ENCODE measurements at regions not wholly inside any gene's neighbourhood (a gene's known extent, or its start where the extent isn't known, plus 50 kb on each side); places are given as distances from the start of the nearest gene placed in this dataset.

- no peaks in the 10 kb centered on the region for H3K36me3 Mint-ChIP-seq
- DNase-seq = no peak
- H3K27ac Mint-ChIP-seq = peak overlapping the region in 7 of 10 donors; percentile 4 to 78 (median 36)
- no peak for ATAC-seq
- H3K9me3 Mint-ChIP-seq = no peaks in the 10 kb centered on the region
- H3K4me1 Mint-ChIP-seq = peaks cover 6 to 22% (median 18%) of the 10 kb centered on the region in 4 donors
- POLR2A ChIA-PET = no interaction called here
- peaks cover 0 to 4% (median 0%) of the 10 kb centered on the region in 5 donors for H3K27me3 Mint-ChIP-seq
- peak overlapping the region in 9 of 10 donors; percentile 24 to 68 (median 48) for H3K4me3 Mint-ChIP-seq
These were observed 155.3 kb upstream of the FSCB start for GRCh38 chr14:44662250-44662891.

- peaks cover 3 to 13% (median 13%) of the 10 kb centered on the region in 4 donors for H3K4me1 Mint-ChIP-seq
- H3K27me3 Mint-ChIP-seq = peaks cover 0 to 4% (median 0%) of the 10 kb centered on the region in 5 donors
- H3K27ac Mint-ChIP-seq = no peak overlapping the region
- no peaks in the 10 kb centered on the region for H3K9me3 Mint-ChIP-seq
- ATAC-seq = no peak
- no peaks in the 10 kb centered on the region for H3K36me3 Mint-ChIP-seq
- DNase-seq = no peak
- H3K4me3 Mint-ChIP-seq = no peak overlapping the region
- POLR2A ChIA-PET = no interaction called here
These were observed 151.3 kb upstream of the FSCB start for GRCh38 chr14:44658389-44658696.

DNA sequence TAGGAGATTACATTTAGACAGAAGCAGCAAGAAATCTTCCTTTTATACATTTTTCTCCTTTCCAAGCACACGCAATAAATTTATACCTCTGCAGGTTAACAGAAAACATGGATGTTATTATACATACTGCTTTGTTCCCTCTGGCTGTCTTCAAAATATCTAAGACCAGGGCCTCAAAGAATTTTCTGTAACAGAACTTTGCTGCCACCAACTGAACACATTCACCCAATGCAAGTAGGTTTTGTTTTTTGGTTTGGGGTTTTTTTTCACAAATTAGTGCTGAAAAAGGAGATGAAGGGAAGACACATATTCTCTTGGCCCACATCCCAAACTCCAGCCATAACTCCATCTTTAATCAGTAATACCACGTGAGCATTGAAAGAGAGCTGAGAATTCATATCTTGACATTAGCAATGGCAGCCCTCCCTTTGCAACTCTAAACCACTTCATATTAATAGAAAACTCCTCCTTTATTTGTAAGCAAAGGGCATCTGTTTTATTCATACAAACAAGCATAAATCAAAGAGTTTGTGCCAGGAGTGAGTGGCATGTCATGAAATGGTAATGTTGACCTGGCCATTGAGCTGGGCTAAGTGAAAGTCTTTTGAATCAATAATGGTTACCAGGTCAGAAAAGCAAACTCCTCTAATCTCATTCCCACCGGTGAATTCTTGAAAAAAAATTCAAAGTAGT lies 150.8 kb upstream of the FSCB start:
- DNase-seq (no peak), ATAC-seq (no peak)
- POLR2A ChIA-PET = no interaction called here
- no peaks in the 10 kb centered on the region for H3K9me3 Mint-ChIP-seq
- H3K27ac Mint-ChIP-seq = no peak overlapping the region
- no peaks in the 10 kb centered on the region for H3K36me3 Mint-ChIP-seq
- peaks cover 3 to 8% (median 8%) of the 10 kb centered on the region in 4 donors for H3K4me1 Mint-ChIP-seq
- peaks cover 0 to 4% (median 0%) of the 10 kb centered on the region in 5 donors for H3K27me3 Mint-ChIP-seq
- H3K4me3 Mint-ChIP-seq = no peak overlapping the region

DNA sequence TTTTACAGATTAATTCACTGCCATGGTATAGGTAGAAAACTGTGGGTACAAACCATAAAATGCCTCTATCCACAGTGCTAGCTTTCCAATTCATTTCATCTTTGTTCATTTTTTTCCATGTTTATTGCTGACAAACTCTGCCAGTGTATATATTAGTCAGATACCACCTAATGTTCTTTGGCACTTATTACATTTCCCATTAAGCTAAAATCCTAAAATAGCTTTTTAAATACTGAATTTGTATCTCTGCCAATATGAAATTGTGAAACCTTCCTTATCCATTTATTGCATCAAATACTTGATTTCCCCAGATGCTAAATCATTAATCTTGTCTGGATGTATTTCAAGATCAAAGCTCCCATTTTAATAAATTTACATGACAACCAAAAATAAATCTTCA lies 150.1 kb upstream of the FSCB start:
- no peak overlapping the region for H3K4me3 Mint-ChIP-seq
- no peaks in the 10 kb centered on the region for H3K36me3 Mint-ChIP-seq
- DNase-seq (no peak), ATAC-seq (no peak)
- POLR2A ChIA-PET = no interaction called here
- H3K9me3 Mint-ChIP-seq = no peaks in the 10 kb centered on the region
- H3K27me3 Mint-ChIP-seq = peaks cover 0 to 4% (median 0%) of the 10 kb centered on the region in 5 donors
- peaks cover 1 to 2% (median 2%) of the 10 kb centered on the region in 4 donors for H3K4me1 Mint-ChIP-seq
- H3K27ac Mint-ChIP-seq = no peak overlapping the region

- H3K4me1 Mint-ChIP-seq = no peaks in the 10 kb centered on the region
- ATAC-seq = no peak
- DNase-seq = no peak
- no peak overlapping the region for H3K27ac Mint-ChIP-seq
- no peaks in the 10 kb centered on the region for H3K9me3 Mint-ChIP-seq
- POLR2A ChIA-PET = no interaction called here
- H3K4me3 Mint-ChIP-seq = no peak overlapping the region
- peaks cover 0 to 8% (median 1%) of the 10 kb centered on the region in 5 donors for H3K27me3 Mint-ChIP-seq
- H3K36me3 Mint-ChIP-seq = no peaks in the 10 kb centered on the region
These were observed 147.5 kb upstream of the FSCB start for GRCh38 chr14:44654591-44654990.

- Mint-ChIP-seq H3K36me3 (no peaks in the 10 kb centered on the region), H3K27ac (no peak overlapping the region), H3K4me3 (no peak overlapping the region), H3K4me1 (no peaks in the 10 kb centered on the region), H3K27me3 (peaks cover 0 to 10% (median 1%) of the 10 kb centered on the region in 5 donors), H3K9me3 (no peaks in the 10 kb centered on the region)
- ATAC-seq (no peak), DNase-seq (no peak)
- POLR2A ChIA-PET = no interaction called here
These were observed 146.6 kb upstream of the FSCB start for GRCh38 chr14:44653641-44654040.

DNA sequence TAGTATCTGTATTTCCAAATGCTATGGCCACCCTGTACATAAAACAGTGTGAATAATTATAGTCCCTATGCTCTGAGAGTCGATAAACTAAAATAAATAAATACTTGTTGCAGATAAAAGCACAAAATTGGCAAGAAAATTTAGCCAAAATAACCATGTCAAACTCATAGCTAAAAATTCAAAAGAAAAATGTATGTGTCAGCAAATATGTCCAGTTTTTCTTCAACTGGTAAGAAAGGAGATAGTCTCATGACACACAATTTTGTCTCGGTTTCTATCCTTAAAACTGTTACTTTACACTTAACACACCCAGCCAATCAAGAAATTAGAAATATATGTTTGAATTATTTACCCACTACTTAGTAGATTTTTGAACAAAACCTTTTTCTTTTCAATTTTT lies 145.6 kb upstream of the FSCB start:
- Mint-ChIP-seq H3K4me1 (no peaks in the 10 kb centered on the region), H3K4me3 (no peak overlapping the region), H3K36me3 (no peaks in the 10 kb centered on the region), H3K9me3 (no peaks in the 10 kb centered on the region), H3K27ac (no peak overlapping the region), H3K27me3 (peaks cover 0 to 13% (median 1%) of the 10 kb centered on the region in 5 donors)
- POLR2A ChIA-PET = no interaction called here
- ATAC-seq (no peak), DNase-seq (no peak)

DNA sequence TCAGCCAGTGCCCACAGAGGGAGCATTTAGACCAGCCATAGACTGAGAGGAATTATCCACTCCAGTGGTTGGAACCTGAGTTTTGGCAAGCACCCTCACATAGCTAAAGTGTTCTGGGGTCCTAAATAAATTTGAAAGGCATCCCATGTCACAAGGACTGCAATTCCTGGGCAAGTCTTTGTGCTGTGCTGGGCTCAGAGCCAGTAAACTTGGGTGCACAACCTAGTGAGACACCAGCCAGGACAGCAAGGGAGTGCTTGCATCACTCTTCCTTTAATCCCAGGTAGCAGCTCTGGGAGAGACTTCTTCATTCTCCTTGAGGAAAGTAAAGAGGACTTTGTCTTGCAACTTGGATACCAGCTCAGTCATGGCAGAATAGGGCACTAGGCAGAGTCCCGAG lies 142.0 kb upstream of the FSCB start:
- Mint-ChIP-seq H3K36me3 (no peaks in the 10 kb centered on the region), H3K4me1 (no peaks in the 10 kb centered on the region), H3K9me3 (no peaks in the 10 kb centered on the region), H3K4me3 (no peak overlapping the region), H3K27me3 (peaks cover 0 to 16% (median 3%) of the 10 kb centered on the region in 5 donors), H3K27ac (no peak overlapping the region)
- POLR2A ChIA-PET = no interaction called here
- DNase-seq = no peak
- ATAC-seq = no peak

GRCh38 chr14:44640416-44640815 lies 133.3 kb upstream of the FSCB start:
- Mint-ChIP-seq H3K27ac (no peak overlapping the region), H3K4me1 (no peaks in the 10 kb centered on the region), H3K9me3 (no peaks in the 10 kb centered on the region), H3K36me3 (no peaks in the 10 kb centered on the region), H3K4me3 (no peak overlapping the region), H3K27me3 (no peaks in the 10 kb centered on the region)
- DNase-seq (no peak), ATAC-seq (no peak)
- POLR2A ChIA-PET = no interaction called here

GRCh38 chr14:44639781-44640385 lies 132.8 kb upstream of the FSCB start:
- Mint-ChIP-seq H3K27me3 (no peaks in the 10 kb centered on the region), H3K9me3 (no peaks in the 10 kb centered on the region), H3K36me3 (no peaks in the 10 kb centered on the region), H3K27ac (no peak overlapping the region), H3K4me3 (no peak overlapping the region), H3K4me1 (no peaks in the 10 kb centered on the region)
- ATAC-seq (no peak), DNase-seq (no peak)
- POLR2A ChIA-PET = no interaction called here

DNA sequence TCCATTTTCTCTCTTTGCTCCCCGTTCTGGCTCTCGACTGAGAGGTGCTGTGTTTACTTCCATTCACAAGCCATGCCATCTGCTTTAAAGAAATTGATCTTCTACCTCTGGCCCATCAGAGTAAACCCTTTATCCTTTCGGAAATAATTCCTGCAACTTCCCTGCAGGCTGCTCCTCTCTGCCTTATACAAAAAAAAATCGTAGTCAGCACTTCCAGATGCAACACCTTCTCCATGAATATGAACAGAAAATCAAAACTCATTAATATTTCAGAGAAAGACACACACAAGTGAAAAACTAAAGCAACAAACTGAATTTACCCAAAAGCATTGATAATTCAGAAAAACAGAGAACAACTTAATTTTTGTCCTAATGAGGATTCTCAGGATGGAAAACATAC lies 127.6 kb upstream of the FSCB start:
- no peak for DNase-seq
- peaks cover 0 to 5% (median 0%) of the 10 kb centered on the region in 3 donors for H3K36me3 Mint-ChIP-seq
- H3K27ac Mint-ChIP-seq = no peak overlapping the region
- H3K4me1 Mint-ChIP-seq = no peaks in the 10 kb centered on the region
- H3K4me3 Mint-ChIP-seq = no peak overlapping the region
- no peak for ATAC-seq
- peaks cover 0 to 3% (median 0%) of the 10 kb centered on the region in 5 donors for H3K27me3 Mint-ChIP-seq
- POLR2A ChIA-PET = no interaction called here
- H3K9me3 Mint-ChIP-seq = peaks cover 0 to 10% (median 3%) of the 10 kb centered on the region in 9 donors

DNA sequence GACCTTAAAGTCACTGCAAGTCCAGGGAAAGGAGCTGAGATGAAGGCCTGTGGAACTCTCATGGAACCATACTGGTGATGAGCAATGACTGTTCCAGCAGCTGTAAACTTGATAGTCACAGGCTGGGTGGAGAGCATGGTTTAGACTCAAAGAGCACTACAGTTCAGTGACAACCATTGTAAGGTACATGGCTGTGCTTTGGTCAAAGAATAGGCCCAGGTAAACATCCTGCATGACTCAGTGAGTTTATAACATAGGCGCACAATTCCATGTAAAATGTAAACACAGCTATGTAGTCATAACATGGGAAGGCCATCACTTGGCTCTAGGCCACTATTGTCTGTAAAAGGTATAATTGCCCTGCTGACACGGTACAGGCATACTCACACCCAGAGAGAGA lies 119.3 kb upstream of the FSCB start:
- Mint-ChIP-seq H3K36me3 (peaks cover 0 to 1% (median 0%) of the 10 kb centered on the region in 3 donors), H3K27ac (no peak overlapping the region), H3K4me3 (no peak overlapping the region), H3K27me3 (peaks cover 0 to 1% (median 0%) of the 10 kb centered on the region in 5 donors), H3K9me3 (peaks cover 0 to under 1% (median 0%) of the 10 kb centered on the region in 9 donors), H3K4me1 (no peaks in the 10 kb centered on the region)
- ATAC-seq = no peak
- POLR2A ChIA-PET = no interaction called here
- DNase-seq = no peak

- DNase-seq = no peak
- POLR2A ChIA-PET = no interaction called here
These were observed 118.0 kb upstream of the FSCB start for GRCh38 chr14:44625098-44625497.

More at GRCh38 chr14:44625098-44625497, 118.0 kb upstream of the FSCB start:
- Mint-ChIP-seq H3K4me1 (no peaks in the 10 kb centered on the region), H3K27me3 (peaks cover 0 to 2% (median 0%) of the 10 kb centered on the region in 5 donors), H3K4me3 (no peak overlapping the region), H3K36me3 (no peaks in the 10 kb centered on the region), H3K27ac (no peak overlapping the region), H3K9me3 (no peaks in the 10 kb centered on the region)
- ATAC-seq = no peak
